ENCODE measurements at regions not wholly inside any gene's neighbourhood (a gene's known extent, or its start where the extent isn't known, plus 50 kb on each side); places are given as distances from the start of the nearest gene placed in this dataset.

DNA sequence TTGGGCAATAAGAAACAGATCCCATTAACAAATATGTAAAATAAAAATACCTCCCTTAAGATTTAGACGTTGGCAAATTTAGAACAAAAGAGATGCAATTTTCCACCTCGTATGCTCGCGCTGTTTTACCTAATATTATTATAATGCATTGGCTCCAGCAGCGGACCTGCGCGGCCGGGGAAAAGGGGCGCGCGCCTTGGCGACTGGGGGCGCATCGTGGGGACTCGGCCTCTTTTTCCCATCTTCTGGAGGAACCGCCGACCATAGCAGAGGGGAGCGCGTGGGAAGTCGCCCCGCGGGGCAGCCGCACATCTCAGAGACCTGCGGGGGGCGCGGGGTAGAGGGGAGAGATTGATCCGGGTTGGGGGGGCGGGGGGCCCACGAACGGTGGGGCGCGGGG is 139.4 kb upstream of the MKI67 start:
- Histone ChIP-seq H3K4me3 (ENCODE audit: low read length) (no peak overlapping the region), H3K36me3 (ENCODE audit: insufficient read depth, low read length) (no peaks in the 10 kb centered on the region), H3K4me2 (ENCODE audit: low read length) (no peak overlapping the region), H3K4me1 (ENCODE audit: control insufficient read depth, insufficient read depth, low read length) (no peaks in the 10 kb centered on the region), H3K9ac (ENCODE audit: low read depth, low read length) (no peak overlapping the region), H3K9me3 (replicated peaks; ENCODE audit: low read length) (no peaks in the 10 kb centered on the region), H3K27me3 (ENCODE audit: control insufficient read depth, insufficient read depth, low read length) (no peaks in the 10 kb centered on the region)

- no peaks in the 10 kb centered on the region for H3K27me3 ChIP-seq (ENCODE audit: control insufficient read depth, insufficient read depth, low read length)
Measured at GRCh38 chr10:128267581-128267980, 141.4 kb upstream of the MKI67 start.

DNA sequence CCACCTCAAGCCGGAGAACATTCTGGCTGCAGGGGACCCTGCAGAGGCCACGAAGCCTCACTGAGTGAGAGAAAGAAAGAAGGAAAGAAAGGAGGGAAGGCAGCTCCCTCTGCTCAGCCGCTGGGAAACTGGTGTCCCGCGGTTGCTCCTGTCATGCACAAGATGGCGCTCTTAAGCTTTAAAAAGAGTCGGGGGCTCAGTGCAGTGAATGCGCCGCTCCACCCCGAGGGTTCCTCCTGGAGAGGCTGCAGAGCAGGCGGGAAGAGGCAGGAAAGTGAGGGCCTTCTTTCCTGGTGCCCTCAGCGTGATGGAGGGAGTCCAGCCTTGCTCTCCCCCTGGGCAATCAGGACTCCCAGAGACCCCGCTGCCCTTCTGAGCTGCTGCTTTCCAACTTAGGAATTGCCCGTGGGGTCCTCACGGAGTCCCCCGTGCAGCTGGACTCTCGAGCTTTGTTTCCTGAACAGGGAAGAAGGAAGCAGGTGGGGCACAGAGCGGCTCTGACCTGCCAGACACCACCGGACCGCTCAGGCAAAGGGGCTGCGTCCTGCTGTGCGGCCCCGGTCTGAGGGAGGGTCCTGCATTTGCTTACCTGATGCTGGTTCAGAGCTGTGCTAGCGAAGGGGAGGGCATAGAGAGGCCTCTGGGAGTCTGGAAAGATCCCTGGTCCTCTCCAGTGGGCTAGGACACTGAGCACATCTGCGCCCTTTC is 141.9 kb upstream of the MKI67 start:
- Histone ChIP-seq H3K4me2 (ENCODE audit: low read length) (no peak overlapping the region), H3K4me1 (ENCODE audit: control insufficient read depth, insufficient read depth, low read length) (no peaks in the 10 kb centered on the region), H3K36me3 (ENCODE audit: insufficient read depth, low read length) (no peaks in the 10 kb centered on the region), H3K9ac (ENCODE audit: low read depth, low read length) (no peak overlapping the region), H3K4me3 (ENCODE audit: low read length) (no peak overlapping the region), H3K27me3 (ENCODE audit: control insufficient read depth, insufficient read depth, low read length) (no peaks in the 10 kb centered on the region), H3K9me3 (replicated peaks; ENCODE audit: low read length) (no peaks in the 10 kb centered on the region)

More at GRCh38 chr10:128267581-128267980, 141.4 kb upstream of the MKI67 start:
- H3K36me3 ChIP-seq (ENCODE audit: insufficient read depth, low read length): no peaks in the 10 kb centered on the region
- no peak overlapping the region for H3K4me3 ChIP-seq (ENCODE audit: low read length)
- no peaks in the 10 kb centered on the region for H3K9me3 ChIP-seq (replicated peaks; ENCODE audit: low read length)
- no peaks in the 10 kb centered on the region for H3K4me1 ChIP-seq (ENCODE audit: control insufficient read depth, insufficient read depth, low read length)
- H3K4me2 ChIP-seq (ENCODE audit: low read length): no peak overlapping the region
- no peak overlapping the region for H3K9ac ChIP-seq (ENCODE audit: low read depth, low read length)

DNA sequence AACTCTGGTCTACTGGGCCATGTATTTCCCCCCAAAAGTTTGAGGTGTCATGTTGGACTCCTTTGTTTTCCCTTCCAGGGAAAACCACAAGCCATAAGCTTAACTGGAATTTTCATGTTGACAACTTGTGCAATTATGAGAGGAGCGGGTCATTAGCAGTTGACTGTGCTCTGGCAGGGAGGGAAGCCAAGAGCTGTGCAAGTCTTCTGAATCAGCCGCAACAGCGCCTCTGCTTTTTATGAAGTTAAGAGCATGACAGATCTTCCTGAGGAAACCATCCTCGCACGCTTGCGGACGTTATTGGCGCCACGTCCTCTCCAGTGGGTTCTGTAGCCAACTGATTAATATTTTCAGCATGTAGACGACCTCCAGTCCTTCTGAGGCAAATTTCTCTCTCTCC is 148.7 kb upstream of the MKI67 start:
- no peaks in the 10 kb centered on the region for H3K4me1 ChIP-seq (ENCODE audit: control insufficient read depth, insufficient read depth, low read length)
- H3K4me3 ChIP-seq (ENCODE audit: low read length): no peak overlapping the region
- no peak overlapping the region for H3K9ac ChIP-seq (ENCODE audit: low read depth, low read length)
- no peaks in the 10 kb centered on the region for H3K27me3 ChIP-seq (ENCODE audit: control insufficient read depth, insufficient read depth, low read length)
- no peaks in the 10 kb centered on the region for H3K9me3 ChIP-seq (replicated peaks; ENCODE audit: low read length)
- no peaks in the 10 kb centered on the region for H3K36me3 ChIP-seq (ENCODE audit: insufficient read depth, low read length)
- no peak overlapping the region for H3K4me2 ChIP-seq (ENCODE audit: low read length)

- Histone ChIP-seq H3K9ac (ENCODE audit: low read depth, low read length) (no peak overlapping the region), H3K9me3 (replicated peaks; ENCODE audit: low read length) (no peaks in the 10 kb centered on the region), H3K4me3 (ENCODE audit: low read length) (no peak overlapping the region), H3K36me3 (ENCODE audit: insufficient read depth, low read length) (no peaks in the 10 kb centered on the region), H3K4me2 (ENCODE audit: low read length) (no peak overlapping the region), H3K27me3 (ENCODE audit: control insufficient read depth, insufficient read depth, low read length) (no peaks in the 10 kb centered on the region), H3K4me1 (ENCODE audit: control insufficient read depth, insufficient read depth, low read length) (no peaks in the 10 kb centered on the region)
Measured at GRCh38 chr10:128275388-128276177, 149.4 kb upstream of the MKI67 start.

DNA sequence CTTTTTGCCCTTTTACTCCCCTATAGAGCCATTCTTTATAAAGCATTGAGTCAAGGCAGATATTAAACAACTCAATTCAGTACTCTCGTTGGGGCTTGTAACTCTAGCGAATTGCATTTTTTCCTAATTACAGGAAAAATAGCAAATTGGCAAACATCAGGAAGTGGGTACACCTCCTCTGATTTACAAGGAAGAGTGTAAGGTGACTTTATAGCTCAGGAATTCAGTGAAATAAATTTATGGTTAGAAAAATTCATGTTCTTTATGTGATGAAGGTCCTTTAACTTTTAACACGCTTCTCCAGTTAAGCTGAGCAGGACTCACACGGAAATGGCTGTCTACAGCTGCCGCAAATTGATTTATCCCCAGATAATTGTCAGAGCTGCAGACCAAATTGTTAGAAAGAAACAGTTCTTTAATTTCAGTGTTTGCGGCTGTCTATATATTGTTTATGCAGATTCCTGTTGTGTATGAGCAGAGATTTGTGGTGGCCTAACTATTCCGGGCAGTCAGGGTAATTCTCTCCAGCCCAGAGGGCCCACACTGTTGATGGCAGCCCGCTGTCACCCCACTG is 151.1 kb upstream of the MKI67 start:
- H3K9me3 ChIP-seq (replicated peaks; ENCODE audit: low read length): no peaks in the 10 kb centered on the region
- H3K27me3 ChIP-seq (ENCODE audit: control insufficient read depth, insufficient read depth, low read length): no peaks in the 10 kb centered on the region
- no peaks in the 10 kb centered on the region for H3K36me3 ChIP-seq (ENCODE audit: insufficient read depth, low read length)
- no peaks in the 10 kb centered on the region for H3K4me1 ChIP-seq (ENCODE audit: control insufficient read depth, insufficient read depth, low read length)
- no peak overlapping the region for H3K9ac ChIP-seq (ENCODE audit: low read depth, low read length)
- no peak overlapping the region for H3K4me3 ChIP-seq (ENCODE audit: low read length)
- no peak overlapping the region for H3K4me2 ChIP-seq (ENCODE audit: low read length)

GRCh38 chr10:128278362-128278761 is 152.1 kb upstream of the MKI67 start:
- Histone ChIP-seq H3K9ac (ENCODE audit: low read depth, low read length) (no peak overlapping the region), H3K4me3 (ENCODE audit: low read length) (no peak overlapping the region), H3K4me1 (ENCODE audit: control insufficient read depth, insufficient read depth, low read length) (no peaks in the 10 kb centered on the region), H3K27me3 (ENCODE audit: control insufficient read depth, insufficient read depth, low read length) (no peaks in the 10 kb centered on the region), H3K4me2 (ENCODE audit: low read length) (no peak overlapping the region), H3K9me3 (replicated peaks; ENCODE audit: low read length) (no peaks in the 10 kb centered on the region), H3K36me3 (ENCODE audit: insufficient read depth, low read length) (no peaks in the 10 kb centered on the region)

- H3K4me3 ChIP-seq (ENCODE audit: low read length): no peak overlapping the region
- H3K36me3 ChIP-seq (ENCODE audit: insufficient read depth, low read length): no peaks in the 10 kb centered on the region
- H3K4me1 ChIP-seq (ENCODE audit: control insufficient read depth, insufficient read depth, low read length): no peaks in the 10 kb centered on the region
- no peak overlapping the region for H3K9ac ChIP-seq (ENCODE audit: low read depth, low read length)
- no peaks in the 10 kb centered on the region for H3K27me3 ChIP-seq (ENCODE audit: control insufficient read depth, insufficient read depth, low read length)
- H3K9me3 ChIP-seq (replicated peaks; ENCODE audit: low read length): no peaks in the 10 kb centered on the region
- H3K4me2 ChIP-seq (ENCODE audit: low read length): no peak overlapping the region
Measured at GRCh38 chr10:128280271-128280670, 154.0 kb upstream of the MKI67 start.

DNA sequence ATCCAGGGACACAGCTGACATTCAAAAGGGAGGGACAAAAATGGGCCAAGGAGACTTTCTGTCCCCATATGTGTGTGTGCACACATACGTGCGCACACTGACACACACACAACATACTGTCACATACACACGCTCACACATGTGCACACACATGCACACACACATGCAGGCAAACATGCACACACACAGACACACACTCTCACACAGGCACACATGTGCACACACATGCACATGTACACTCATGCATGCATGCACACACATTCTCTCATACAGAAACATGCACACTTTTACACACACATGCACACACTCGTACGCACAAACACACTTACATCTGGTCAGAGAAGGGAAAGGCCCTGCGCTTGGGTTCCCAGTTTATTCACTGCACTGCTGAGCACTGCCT is 155.1 kb upstream of the MKI67 start:
- Histone ChIP-seq H3K9me3 (replicated peaks; ENCODE audit: low read length) (no peaks in the 10 kb centered on the region), H3K4me1 (ENCODE audit: control insufficient read depth, insufficient read depth, low read length) (no peaks in the 10 kb centered on the region), H3K27me3 (ENCODE audit: control insufficient read depth, insufficient read depth, low read length) (no peaks in the 10 kb centered on the region), H3K4me2 (ENCODE audit: low read length) (no peak overlapping the region), H3K9ac (ENCODE audit: low read depth, low read length) (no peak overlapping the region), H3K36me3 (ENCODE audit: insufficient read depth, low read length) (no peaks in the 10 kb centered on the region), H3K4me3 (ENCODE audit: low read length) (no peak overlapping the region)

GRCh38 chr10:128281861-128282260 is 155.6 kb upstream of the MKI67 start:
- Histone ChIP-seq H3K9ac (ENCODE audit: low read depth, low read length) (no peak overlapping the region), H3K9me3 (replicated peaks; ENCODE audit: low read length) (no peaks in the 10 kb centered on the region), H3K4me3 (ENCODE audit: low read length) (no peak overlapping the region), H3K27me3 (ENCODE audit: control insufficient read depth, insufficient read depth, low read length) (no peaks in the 10 kb centered on the region), H3K4me1 (ENCODE audit: control insufficient read depth, insufficient read depth, low read length) (no peaks in the 10 kb centered on the region), H3K36me3 (ENCODE audit: insufficient read depth, low read length) (no peaks in the 10 kb centered on the region), H3K4me2 (ENCODE audit: low read length) (no peak overlapping the region)

- no peak overlapping the region for H3K4me2 ChIP-seq (ENCODE audit: low read length)
- no peaks in the 10 kb centered on the region for H3K4me1 ChIP-seq (ENCODE audit: control insufficient read depth, insufficient read depth, low read length)
- H3K27me3 ChIP-seq (ENCODE audit: control insufficient read depth, insufficient read depth, low read length): no peaks in the 10 kb centered on the region
- H3K9me3 ChIP-seq (replicated peaks; ENCODE audit: low read length): no peaks in the 10 kb centered on the region
- H3K9ac ChIP-seq (ENCODE audit: low read depth, low read length): no peak overlapping the region
- no peak overlapping the region for H3K4me3 ChIP-seq (ENCODE audit: low read length)
- no peaks in the 10 kb centered on the region for H3K36me3 ChIP-seq (ENCODE audit: insufficient read depth, low read length)
Measured at GRCh38 chr10:128286141-128286761, 160.0 kb upstream of the MKI67 start.
